GM23338 (cell line): ENCODE measurements at regions not wholly inside any gene's neighbourhood (a gene's known extent, or its start where the extent isn't known, plus 50 kb on each side); places are given as distances from the start of the nearest gene placed in this dataset.

Source experiments
- ATAC-seq: fragments of 200-7000 bp; cut with Tn5 transposase; 3 replicates; pipeline ENCODE4 v1.9.1; 2020
- DNase-seq: peaks from one replicate; pipeline ENCODE4 v3.0.0-alpha.2; 2015; ENCODE audit warnings: low spot score
- H2AFZ ChIP-seq: fragments of 200-600 bp; sonication (generic); 2 replicates; pipeline ENCODE4 v1.8.0; 2016; ENCODE audit warnings: antibody characterized with exemption, mild to moderate bottlenecking, moderate library complexity
- H3F3A ChIP-seq: fragments of 200-600 bp; sonication (generic); replicated peaks from 2 replicates; pipeline ENCODE4 v1.8.0; 2017; ENCODE audit warnings: antibody characterized with exemption, mixed run types, low read depth
- H3K27ac ChIP-seq: fragments of 200-600 bp; sonication (generic); 2 replicates; pipeline ENCODE4 v1.6.1; 2016; ENCODE audit warnings: low read depth
- H3K27me3 ChIP-seq: fragments of 200-600 bp; sonication (generic); 2 replicates; pipeline ENCODE4 v1.8.0; 2016; ENCODE audit warnings: mild to moderate bottlenecking, mixed run types, moderate library complexity; ENCODE audit not compliant: insufficient read depth
- H3K36me3 ChIP-seq: fragments of 200-600 bp; sonication (generic); 2 replicates; pipeline ENCODE4 v1.8.0; 2016; ENCODE audit warnings: mild to moderate bottlenecking; ENCODE audit not compliant: insufficient read depth
- H3K4me1 ChIP-seq: fragments of 200-600 bp; sonication (generic); 2 replicates; pipeline ENCODE4 v1.8.0; 2016; ENCODE audit warnings: mild to moderate bottlenecking, moderate library complexity; ENCODE audit not compliant: insufficient read depth
- H3K4me2 ChIP-seq: fragments of 200-600 bp; sonication (generic); 2 replicates; pipeline ENCODE4 v1.7.1; 2017; ENCODE audit warnings: mixed run types
- H3K4me3 ChIP-seq: fragments of 200-600 bp; sonication (generic); 2 replicates; pipeline ENCODE4 v1.6.1; 2016; ENCODE audit warnings: mixed run types
- H3K79me2 ChIP-seq: fragments of 200-600 bp; sonication (generic); replicated peaks from 2 replicates; pipeline ENCODE4 v1.8.0; 2017; ENCODE audit warnings: mild to moderate bottlenecking; ENCODE audit not compliant: insufficient read depth
- H3K9me2 ChIP-seq: fragments of 200-600 bp; sonication (generic); 2 replicates; pipeline ENCODE4 v1.8.0; 2017; ENCODE audit not compliant: insufficient read depth
- H4K20me1 ChIP-seq: fragments of 200-600 bp; sonication (generic); replicated peaks from 2 replicates; pipeline ENCODE4 v1.8.0; 2017; ENCODE audit warnings: mild to moderate bottlenecking; ENCODE audit not compliant: insufficient read depth
- H3K27ac Mint-ChIP-seq: 2 replicates; pipeline ENCODE4 v1.8.0; 2020; ENCODE audit warnings: inconsistent platforms, mild to moderate bottlenecking, moderate library complexity, mixed read lengths
- H3K27me3 Mint-ChIP-seq: 3 replicates; pipeline ENCODE4 v1.8.0; 2022; ENCODE audit warnings: low read depth, mild to moderate bottlenecking, moderate library complexity, mixed read lengths, inconsistent platforms; ENCODE audit not compliant: insufficient read depth, poor library complexity
- H3K36me3 Mint-ChIP-seq: 3 replicates; pipeline ENCODE4 v1.8.0; 2021; ENCODE audit warnings: low read depth, mild to moderate bottlenecking, inconsistent platforms, moderate library complexity, mixed read lengths
- H3K4me1 Mint-ChIP-seq: 3 replicates; pipeline ENCODE4 v1.8.0; 2020; ENCODE audit warnings: mild to moderate bottlenecking, inconsistent platforms, mixed read lengths
- H3K4me3 Mint-ChIP-seq: 3 replicates; pipeline ENCODE4 v1.8.0; 2021; ENCODE audit warnings: moderate library complexity, mild to moderate bottlenecking, inconsistent platforms, mixed read lengths
- H3K9me3 Mint-ChIP-seq: 3 replicates; pipeline ENCODE4 v1.8.0; 2020; ENCODE audit warnings: moderate library complexity, mild to moderate bottlenecking, inconsistent platforms, mixed read lengths
- CREB1 ChIP-seq: fragments of 250-450 bp; sonication (Bioruptor Pico); IDR thresholded peaks from 2 replicates; pipeline ENCODE4 v1.5.0; 2020; ENCODE audit warnings: low read depth, mild to moderate bottlenecking, moderate library complexity
- CTCF ChIP-seq, 2 experiments: fragments of 200-600 bp in 1 of 2; sonication (generic) in 1 of 2; conservative IDR thresholded peaks; 2 replicates each; pipeline versions ENCODE4 v1.5.1 to v1.6.1; 2016 to 2017; ENCODE audit warnings: antibody characterized with exemption in 2 of 2, low read depth in 2 of 2, mild to moderate bottlenecking in 2 of 2, moderate library complexity in 1 of 2
- EZH2 ChIP-seq: fragments of 200-600 bp; sonication (generic); IDR thresholded peaks from one replicate; pipeline ENCODE4 v1.8.0; 2017; ENCODE audit warnings: antibody characterized with exemption, mild to moderate bottlenecking, low read depth; ENCODE audit not compliant: unreplicated experiment
- EZH2phosphoT487 ChIP-seq: fragments of 200-600 bp; sonication (generic); IDR thresholded peaks from one replicate; pipeline ENCODE4 v1.8.1; 2018; ENCODE audit warnings: antibody characterized with exemption; ENCODE audit not compliant: unreplicated experiment
- NANOG ChIP-seq: IDR thresholded peaks from 2 replicates; pipeline ENCODE4 v1.6.1; 2016; ENCODE audit warnings: antibody characterized with exemption, borderline replicate concordance
- POLR2AphosphoS5 ChIP-seq: IDR thresholded peaks from 2 replicates; pipeline ENCODE4 v1.6.1; 2016; ENCODE audit warnings: antibody characterized with exemption, low read depth
- REST ChIP-seq: IDR thresholded peaks from one replicate; pipeline ENCODE4 v1.6.1; 2018; ENCODE audit warnings: antibody characterized with exemption; ENCODE audit not compliant: unreplicated experiment
- STAT1 ChIP-seq: IDR thresholded peaks from one replicate; pipeline ENCODE4 v1.6.1; 2016; ENCODE audit warnings: antibody characterized with exemption; ENCODE audit not compliant: unreplicated experiment
- ZNF114 ChIP-seq: fragments of 250-450 bp; sonication (Bioruptor Pico); IDR thresholded peaks from 2 replicates; pipeline ENCODE4 v1.5.0; 2020; ENCODE audit warnings: mild to moderate bottlenecking, moderate library complexity
- ZNF462 ChIP-seq: fragments of 250-450 bp; sonication (Bioruptor Pico); IDR thresholded peaks from 2 replicates; pipeline ENCODE4 v1.5.0; 2020; ENCODE audit warnings: mild to moderate bottlenecking, moderate library complexity

- no peak for TF ChIP-seq REST
- TF ChIP-seq EZH2 = no peak
- TF ChIP-seq CREB1 (CRISPR knock-in tag) = no peak
- no peak for TF ChIP-seq POLR2AphosphoS5
Measured at GRCh38 chr12:17778242-17778641, 311.8 kb downstream of the RERGL start (continued).

GRCh38 chr12:17763366-17763765, 326.6 kb downstream of the RERGL start:
- H2AFZ ChIP-seq = no peak overlapping the region
- no peaks in the 10 kb centered on the region for H3K27me3 Mint-ChIP-seq
- ATAC-seq (no peak), DNase-seq (no peak)
- no peaks in the 10 kb centered on the region for H3F3A ChIP-seq
- H3K27ac ChIP-seq = no peak overlapping the region
- no peak overlapping the region for H3K4me3 ChIP-seq
- peaks cover 2% of the 10 kb centered on the region; the same call in 1 of the 3 replicates for H3K36me3 Mint-ChIP-seq
- no peaks in the 10 kb centered on the region for H4K20me1 ChIP-seq
- H3K4me1 ChIP-seq = no peaks in the 10 kb centered on the region
- TF ChIP-seq ZNF114 (CRISPR knock-in tag) = no peak
- H3K79me2 ChIP-seq = no peaks in the 10 kb centered on the region
- H3K27ac Mint-ChIP-seq = no peak overlapping the region
- no peak overlapping the region for H3K4me2 ChIP-seq
- no peaks in the 10 kb centered on the region; the same call in 2 of the 3 replicates for H3K9me3 Mint-ChIP-seq
- no peaks in the 10 kb centered on the region for H3K36me3 ChIP-seq
- no peaks in the 10 kb centered on the region; the same call in 1 of the 2 replicates for H3K9me2 ChIP-seq
- no peaks in the 10 kb centered on the region for H3K4me1 Mint-ChIP-seq
- no peaks in the 10 kb centered on the region for H3K27me3 ChIP-seq
- H3K4me3 Mint-ChIP-seq = no peak overlapping the region

- ATAC-seq = no peak
- no peak for TF ChIP-seq EZH2phosphoT487
- no peak for TF ChIP-seq POLR2AphosphoS5
- TF ChIP-seq ZNF114 (CRISPR knock-in tag) = no peak
- TF ChIP-seq ZNF462 = no peak
- TF ChIP-seq STAT1 = no peak
- no peak for TF ChIP-seq NANOG
- TF ChIP-seq CTCF (conservative IDR thresholded peaks at IDR 0.05; ENCODE audit: low read depth in 2 of 2) = no peak
Measured at GRCh38 chr12:17759982-17760381, 330.0 kb downstream of the RERGL start.

More at GRCh38 chr12:17759982-17760381, 330.0 kb downstream of the RERGL start:
- H2AFZ ChIP-seq = no peak overlapping the region
- H3K36me3 Mint-ChIP-seq = peaks cover 2% of the 10 kb centered on the region; the same call in 1 of the 3 replicates
- H4K20me1 ChIP-seq = no peaks in the 10 kb centered on the region
- H3K36me3 ChIP-seq = no peaks in the 10 kb centered on the region
- no peak overlapping the region for H3K27ac ChIP-seq
- H3K27me3 ChIP-seq = no peaks in the 10 kb centered on the region
- no peak overlapping the region for H3K4me3 ChIP-seq
- H3K4me1 ChIP-seq = no peaks in the 10 kb centered on the region
- H3K9me2 ChIP-seq = no peaks in the 10 kb centered on the region; the same call in 1 of the 2 replicates
- no peak overlapping the region for H3K4me3 Mint-ChIP-seq
- H3K27ac Mint-ChIP-seq = no peak overlapping the region
- peaks cover 9% of the 10 kb centered on the region for H3K9me3 Mint-ChIP-seq
- no peaks in the 10 kb centered on the region for H3K79me2 ChIP-seq
- H3K27me3 Mint-ChIP-seq = no peaks in the 10 kb centered on the region
- no peak overlapping the region for H3K4me2 ChIP-seq
- no peaks in the 10 kb centered on the region for H3K4me1 Mint-ChIP-seq
- no peaks in the 10 kb centered on the region for H3F3A ChIP-seq
- no peak for DNase-seq
